Adrenal gland (tissue), 9 donors: ENCODE measurements at regions not wholly inside any gene's neighbourhood (a gene's known extent, or its start where the extent isn't known, plus 50 kb on each side); places are given as distances from the start of the nearest gene placed in this dataset.

ENCODE experiments used
- DNase-seq, 7 donors: peaks; one replicate each; pipeline ENCODE4 v3.0.0-alpha.2; 2019 to 2020
- H3K27ac ChIP-seq, 5 donors: fragments of 200-600 bp; sonication (generic) in 4 of 5; 1 replicate in 3 of 5; 2 replicates in 2 of 5; pipeline versions ENCODE4 v1.5.1 to v1.8.0; 2016 to 2020; ENCODE audit warnings: mild to moderate bottlenecking in 1 of 5
- H3K27me3 ChIP-seq: fragments of 200-600 bp; 2 replicates; pipeline ENCODE4 v1.8.0; 2021
- H3K36me3 ChIP-seq, 2 donors: fragments of 200-600 bp; replicated peaks in 1 of 2; 1 replicate in 1 of 2; 2 replicates in 1 of 2; pipeline versions ENCODE4 v1.5.1 to v1.8.0; 2018 to 2022
- H3K4me1 ChIP-seq, 2 donors: fragments of 200-600 bp; replicated peaks in 1 of 2; 1 replicate in 1 of 2; 2 replicates in 1 of 2; pipeline versions ENCODE4 v1.5.1 to v1.8.0; 2018 to 2021
- H3K4me3 ChIP-seq, 4 donors: fragments of 200-600 bp; sonication (generic) in 3 of 4; one replicate each; pipeline ENCODE4 v1.5.1; 2016 to 2018
- H3K9me3 ChIP-seq, 3 donors: fragments of 200-600 bp; sonication (generic) in 1 of 3; replicated peaks in 1 of 3; 1 replicate in 2 of 3; 2 replicates in 1 of 3; pipeline versions ENCODE4 v1.5.1 to v1.8.0; 2016 to 2021
- POLR2A ChIP-seq, 2 donors: fragments of 450-650 bp; IDR thresholded peaks; one replicate each; pipeline ENCODE4 v1.6.1; 2017; ENCODE audit warnings: antibody characterized with exemption in 2 of 2, mild to moderate bottlenecking in 2 of 2, moderate library complexity in 1 of 2
- WGBS, 4 donors: extraction: QIAGEN DNeasy Blood & Tissue Kit in 2 of 4; methylation state at CpG; one replicate each; pipeline versions ENCODE4 v1.1.5 to v1.1.7; 2013 to 2017; 5-methylcytosine and 5-hydroxymethylcytosine counted together
- intact Hi-C, 2 donors: fragments of 100-400 bp; cut with DNase I; formaldehyde crosslinking; loops; one replicate each; pipeline versions ENCODE4 v1.14.1 to v1.15.0; 2022 to 2023
- TF ChIP-seq, protein P1 (sequence below), 6 experiments: fragments of 450-650 bp in 4 of 6; fragments of 200-600 bp in 2 of 6; sonication (generic) in 1 of 6; IDR thresholded peaks; 1 replicate in 5 of 6; 2 replicates in 1 of 6; pipeline versions ENCODE4 v1.5.1 to v1.8.0; 2016 to 2021; ENCODE audit warnings: antibody characterized with exemption in 6 of 6, mild to moderate bottlenecking in 2 of 6, moderate library complexity in 1 of 6
- donor health status: healthy with polysubstance abuse.
- donor health status: Bipolar disorder and iron deficiency.
- donor health status: DM: yes; HTN: yes; CAD: no.
- donor health status: DM: no; HTN: no; CAD: no.
- donor health status: DM: no; HTN: no; CAD: no.

DNA sequence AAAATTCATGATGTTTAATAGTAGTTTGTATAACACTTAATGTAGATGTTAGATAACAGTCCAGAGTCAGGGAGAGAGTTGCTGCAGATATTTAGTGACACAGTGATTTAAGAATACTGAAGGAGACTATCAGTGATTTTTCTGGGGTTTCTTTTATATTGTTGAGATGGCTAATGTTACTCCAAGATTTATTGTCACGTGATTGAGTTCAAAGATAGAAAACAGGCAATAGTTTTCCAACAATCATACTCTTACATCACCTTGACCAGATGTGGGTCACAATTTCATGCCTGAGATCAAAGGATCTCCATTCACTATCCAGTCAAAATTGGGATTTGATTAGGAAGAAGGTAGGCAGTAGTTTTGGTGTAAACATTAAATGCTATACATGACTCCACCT lies 580.0 kb upstream of the ARRDC3 start:
- TF ChIP-seq, protein P1, sequence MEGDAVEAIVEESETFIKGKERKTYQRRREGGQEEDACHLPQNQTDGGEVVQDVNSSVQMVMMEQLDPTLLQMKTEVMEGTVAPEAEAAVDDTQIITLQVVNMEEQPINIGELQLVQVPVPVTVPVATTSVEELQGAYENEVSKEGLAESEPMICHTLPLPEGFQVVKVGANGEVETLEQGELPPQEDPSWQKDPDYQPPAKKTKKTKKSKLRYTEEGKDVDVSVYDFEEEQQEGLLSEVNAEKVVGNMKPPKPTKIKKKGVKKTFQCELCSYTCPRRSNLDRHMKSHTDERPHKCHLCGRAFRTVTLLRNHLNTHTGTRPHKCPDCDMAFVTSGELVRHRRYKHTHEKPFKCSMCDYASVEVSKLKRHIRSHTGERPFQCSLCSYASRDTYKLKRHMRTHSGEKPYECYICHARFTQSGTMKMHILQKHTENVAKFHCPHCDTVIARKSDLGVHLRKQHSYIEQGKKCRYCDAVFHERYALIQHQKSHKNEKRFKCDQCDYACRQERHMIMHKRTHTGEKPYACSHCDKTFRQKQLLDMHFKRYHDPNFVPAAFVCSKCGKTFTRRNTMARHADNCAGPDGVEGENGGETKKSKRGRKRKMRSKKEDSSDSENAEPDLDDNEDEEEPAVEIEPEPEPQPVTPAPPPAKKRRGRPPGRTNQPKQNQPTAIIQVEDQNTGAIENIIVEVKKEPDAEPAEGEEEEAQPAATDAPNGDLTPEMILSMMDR (IDR thresholded peaks at IDR 0.05) = no peak
- TF ChIP-seq POLR2A (IDR thresholded peaks at IDR 0.05) = no peak
- 71 to 93% (median 86%) methylated on average over 1 of the region's 1 CpG for WGBS, 4 donors
- Histone ChIP-seq H3K4me3 (no peak overlapping the region), H3K27ac (no peak overlapping the region), H3K36me3 (no peaks in the 10 kb centered on the region), H3K9me3 (no peaks in the 10 kb centered on the region), H3K27me3 (no peaks in the 10 kb centered on the region), H3K4me1 (no peaks in the 10 kb centered on the region)
- DNase-seq = no peak
- intact Hi-C loops = no loop called here

DNA sequence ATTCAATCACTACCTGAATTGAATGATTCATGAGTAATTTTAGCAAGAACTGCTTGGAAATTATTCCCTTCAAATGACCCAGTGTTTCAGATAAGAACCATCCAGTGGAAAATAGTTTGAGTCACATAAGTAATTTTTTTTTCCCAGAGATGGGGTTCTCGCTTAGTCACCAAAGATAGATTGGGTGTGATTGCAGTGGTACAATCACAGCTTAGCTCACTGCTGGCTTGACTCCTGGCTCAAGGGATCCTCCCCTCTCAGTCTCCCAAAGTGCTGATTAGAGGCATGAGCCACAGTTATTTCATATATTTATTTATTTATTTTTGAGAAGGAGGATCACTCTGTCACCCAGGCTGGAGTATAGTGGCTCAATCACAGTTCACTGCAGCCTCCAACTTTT lies 574.5 kb upstream of the ARRDC3 start:
- TF ChIP-seq, protein P1 (IDR thresholded peaks at IDR 0.05) = no peak
- TF ChIP-seq POLR2A (IDR thresholded peaks at IDR 0.05) = no peak

GRCh38 chr5:91956738-91957137 lies 573.6 kb upstream of the ARRDC3 start:
- intact Hi-C loops = no loop called here
- TF ChIP-seq, protein P1 (IDR thresholded peaks at IDR 0.05) = no peak
- no peak for TF ChIP-seq POLR2A (IDR thresholded peaks at IDR 0.05)
- no peaks in the 10 kb centered on the region for H3K9me3 ChIP-seq
- H3K36me3 ChIP-seq = no peaks in the 10 kb centered on the region
- WGBS, 4 donors = 67 to 82% (median 74%) methylated on average over 1 of the region's 1 CpG
- no peak overlapping the region for H3K27ac ChIP-seq
- no peaks in the 10 kb centered on the region for H3K4me1 ChIP-seq
- no peak for DNase-seq
- no peak overlapping the region for H3K4me3 ChIP-seq
- no peaks in the 10 kb centered on the region for H3K27me3 ChIP-seq

More for the DNA sequence above, 574.5 kb upstream of the ARRDC3 start:
- Histone ChIP-seq H3K4me1 (no peaks in the 10 kb centered on the region), H3K36me3 (no peaks in the 10 kb centered on the region), H3K9me3 (no peaks in the 10 kb centered on the region), H3K4me3 (no peak overlapping the region), H3K27ac (no peak overlapping the region), H3K27me3 (no peaks in the 10 kb centered on the region)
- intact Hi-C loops = no loop called here
- 52 to 82% (median 71%) methylated on average over 1 of the region's 1 CpG for WGBS, 4 donors
- peak in 4 of 7 donors; percentile 2 to 55 (median 21) for DNase-seq

GRCh38 chr5:91955610-91956009 lies 572.5 kb upstream of the ARRDC3 start:
- no peaks in the 10 kb centered on the region for H3K27me3 ChIP-seq
- TF ChIP-seq POLR2A (IDR thresholded peaks at IDR 0.05) = no peak
- TF ChIP-seq, protein P1 (IDR thresholded peaks at IDR 0.05) = no peak
- no peak overlapping the region for H3K4me3 ChIP-seq
- DNase-seq = peak in 3 of 7 donors; percentile 4 to 23 (median 7)
- no peaks in the 10 kb centered on the region for H3K36me3 ChIP-seq
- intact Hi-C loops = no loop called here
- no peak overlapping the region for H3K27ac ChIP-seq
- 8 to 20% (median 11%) methylated on average over 2 of the region's 2 CpGs for WGBS, 4 donors
- no peaks in the 10 kb centered on the region for H3K9me3 ChIP-seq
- no peaks in the 10 kb centered on the region for H3K4me1 ChIP-seq
